Caco-2 (cell line): ENCODE measurements at regions not wholly inside any gene's neighbourhood (a gene's known extent, or its start where the extent isn't known, plus 50 kb on each side); places are given as distances from the start of the nearest gene placed in this dataset.

Experiments
- BruUV-seq: library from RNA; stranded (reverse); fragments of 400-500 nt; replicated peaks from 2 replicates; lab custom pipeline; 2021; lab: Mats Ljungman, UMichigan
- CTCF ChIA-PET: fragments of 300-600 bp; sonication (Branson Sonifier 250); formaldehyde crosslinking; loops from one replicate; lab custom pipeline; 2022; ENCODE audit warnings: antibody characterized with exemption; lab: Charles Lee
- POLR2A ChIA-PET: fragments of 300-600 bp; sonication (Branson Sonifier 250); formaldehyde crosslinking; loops from one replicate; lab custom pipeline; 2022; ENCODE audit warnings: antibody characterized with exemption; lab: Charles Lee
- DNase-seq, 2 experiments: peaks; one replicate each; pipeline versions ENCODE4 v3.0.0 to v3.0.0-alpha.2; 2020 to 2022
- H3K27me3 ChIP-seq: replicated peaks from 2 replicates; pipeline ENCODE4 v1.6.0; 2011; ENCODE audit warnings: low read length; ENCODE audit not compliant: control insufficient read depth, insufficient read depth
- H3K36me3 ChIP-seq: 2 replicates; pipeline ENCODE4 v1.5.1; 2011; ENCODE audit warnings: low read length; ENCODE audit not compliant: control insufficient read depth, insufficient read depth
- H3K4me1 ChIP-seq: fragments of 250-450 bp; sonication (Bioruptor Pico); 2 replicates; pipeline ENCODE4 v1.5.1; 2020; ENCODE audit warnings: mild to moderate bottlenecking
- H3K4me3 ChIP-seq: 2 replicates; pipeline ENCODE4 v1.5.1; 2011; ENCODE audit warnings: low read depth, mild to moderate bottlenecking, control low read depth, low read length
- H3K9me3 ChIP-seq: fragments of 250-450 bp; sonication (Bioruptor Pico); 2 replicates; pipeline ENCODE4 v1.5.1; 2020; ENCODE audit warnings: mild to moderate bottlenecking, moderate library complexity
- H3K27ac Mint-ChIP-seq: one replicate; pipeline ENCODE4 v1.8.0; 2022; ENCODE audit warnings: mixed read lengths; ENCODE audit not compliant: unreplicated experiment
- H3K27me3 Mint-ChIP-seq: one replicate; pipeline ENCODE4 v1.8.0; 2022; ENCODE audit warnings: mixed read lengths; ENCODE audit not compliant: insufficient read depth, unreplicated experiment
- H3K36me3 Mint-ChIP-seq: one replicate; pipeline ENCODE4 v1.8.0; 2022; ENCODE audit warnings: mild to moderate bottlenecking, mixed read lengths; ENCODE audit not compliant: insufficient read depth, unreplicated experiment
- H3K4me1 Mint-ChIP-seq: one replicate; pipeline ENCODE4 v1.8.0; 2022; ENCODE audit warnings: low read depth, mixed read lengths; ENCODE audit not compliant: unreplicated experiment
- H3K4me3 Mint-ChIP-seq: one replicate; pipeline ENCODE4 v1.8.0; 2022; ENCODE audit warnings: mild to moderate bottlenecking, moderate library complexity, mixed read lengths; ENCODE audit not compliant: unreplicated experiment
- H3K9me3 Mint-ChIP-seq: one replicate; pipeline ENCODE4 v1.8.0; 2022; ENCODE audit warnings: mixed read lengths; ENCODE audit not compliant: unreplicated experiment
- CTCF ChIP-seq, 2 experiments: fragments of 200-600 bp in 1 of 2; IDR thresholded peaks; 1 replicate in 1 of 2; 2 replicates in 1 of 2; pipeline versions ENCODE4 v1.5.1 to v1.8.0; 2011 to 2022; ENCODE audit warnings: antibody characterized with exemption in 1 of 2, control low read depth in 1 of 2, inconsistent platforms in 1 of 2, low read depth in 1 of 2, low read length in 1 of 2, mild to moderate bottlenecking in 1 of 2, moderate library complexity in 1 of 2; ENCODE audit not compliant: insufficient read depth in 1 of 2, severe bottlenecking in 1 of 2, unreplicated experiment in 1 of 2
- intact Hi-C: fragments of 100-400 bp; cut with micrococcal nuclease; formaldehyde crosslinking; loops from one replicate; pipeline ENCODE4 v1.10.0; 2022; ENCODE audit not compliant: unreplicated experiment

- ChIA-PET CTCF (no interaction called here), POLR2A (no interaction called here)
- Mint-ChIP-seq H3K9me3 (no peaks in the 10 kb centered on the region), H3K27ac (no peak overlapping the region), H3K4me3 (no peak overlapping the region), H3K36me3 (no peaks in the 10 kb centered on the region), H3K27me3 (no peaks in the 10 kb centered on the region), H3K4me1 (peaks cover 23% of the 10 kb centered on the region)
- no peak for TF ChIP-seq CTCF (IDR thresholded peaks at IDR 0.05; ENCODE audit: insufficient read depth in 1 of 2, low read depth in 1 of 2, low read length in 1 of 2, severe bottlenecking in 1 of 2, unreplicated experiment in 1 of 2)
- no TSS peak for BruUV-seq
- no peak for DNase-seq
- intact Hi-C loops: no loop called here
- Histone ChIP-seq H3K4me1 (peaks cover 28% of the 10 kb centered on the region), H3K4me3 (no peak overlapping the region), H3K9me3 (no peaks in the 10 kb centered on the region), H3K36me3 (no peaks in the 10 kb centered on the region), H3K27me3 (no peaks in the 10 kb centered on the region)
These were observed 715.0 kb downstream of the EFNB2 start for GRCh38 chr13:105820415-105820814.

- Histone ChIP-seq H3K9me3 (no peaks in the 10 kb centered on the region), H3K4me3 (no peak overlapping the region), H3K36me3 (no peaks in the 10 kb centered on the region), H3K4me1 (peaks cover 28% of the 10 kb centered on the region), H3K27me3 (no peaks in the 10 kb centered on the region)
- TF ChIP-seq CTCF (IDR thresholded peaks at IDR 0.05; ENCODE audit: insufficient read depth in 1 of 2, low read depth in 1 of 2, low read length in 1 of 2, severe bottlenecking in 1 of 2, unreplicated experiment in 1 of 2): no peak
- POLR2A ChIA-PET: interaction anchor here (0.7 kb wide), 1 partner anchor 353 kb away, joined by 5 read pairs; no protein-coding TSS in a partner anchor
- Mint-ChIP-seq H3K27me3 (no peaks in the 10 kb centered on the region), H3K36me3 (no peaks in the 10 kb centered on the region), H3K4me3 (peak overlapping the region; percentile 38), H3K27ac (peak overlapping the region; percentile 97), H3K4me1 (peaks cover 23% of the 10 kb centered on the region), H3K9me3 (no peaks in the 10 kb centered on the region)
- CTCF ChIA-PET: no interaction called here
- BruUV-seq: no TSS peak
- DNase-seq: no peak
- intact Hi-C loops: loop anchor here (1.0 to 10.0 kb wide), 8 partner anchors 8 to 715 kb away; no protein-coding TSS in a partner anchor
These were observed 718.0 kb downstream of the EFNB2 start for GRCh38 chr13:105817498-105817897.

- H3K36me3 Mint-ChIP-seq: no peaks in the 10 kb centered on the region
- POLR2A ChIA-PET: interaction anchor here (0.7 kb wide), 1 partner anchor 354 kb away, joined by 5 read pairs; no protein-coding TSS in a partner anchor
These were observed 718.5 kb downstream of the EFNB2 start for GRCh38 chr13:105816994-105817393.

More at GRCh38 chr13:105816994-105817393, 718.5 kb downstream of the EFNB2 start:
- Histone ChIP-seq H3K36me3 (no peaks in the 10 kb centered on the region), H3K9me3 (no peaks in the 10 kb centered on the region), H3K4me1 (peaks cover 28% of the 10 kb centered on the region), H3K27me3 (no peaks in the 10 kb centered on the region), H3K4me3 (no peak overlapping the region)
- CTCF ChIA-PET: no interaction called here
- Mint-ChIP-seq H3K27me3 (no peaks in the 10 kb centered on the region), H3K4me1 (peaks cover 23% of the 10 kb centered on the region), H3K9me3 (no peaks in the 10 kb centered on the region), H3K27ac (peak overlapping the region; percentile 97), H3K4me3 (peak overlapping the region; percentile 38)
- intact Hi-C loops: loop anchor here (1.0 to 10.0 kb wide), 8 partner anchors 8 to 715 kb away; no protein-coding TSS in a partner anchor
- no peak for TF ChIP-seq CTCF (IDR thresholded peaks at IDR 0.05; ENCODE audit: insufficient read depth in 1 of 2, low read depth in 1 of 2, low read length in 1 of 2, severe bottlenecking in 1 of 2, unreplicated experiment in 1 of 2)
- no TSS peak for BruUV-seq
- DNase-seq: peak; percentile 62 to 75
